GM19324 (cell line): ENCODE measurements at regions not wholly inside any gene's neighbourhood (a gene's known extent, or its start where the extent isn't known, plus 50 kb on each side); places are given as distances from the start of the nearest gene placed in this dataset.
A peak's percentile ranks its signal among the peaks of the same experiment; 100 is the strongest.

ENCODE experiments used
- ATAC-seq: cut with Tn5 transposase; IDR thresholded peaks from one replicate; pipeline ENCODE4 v1.9.1; 2021; ENCODE audit warnings: mild to moderate bottlenecking, moderate library complexity; ENCODE audit not compliant: unreplicated experiment, low FRiP score

DNA sequence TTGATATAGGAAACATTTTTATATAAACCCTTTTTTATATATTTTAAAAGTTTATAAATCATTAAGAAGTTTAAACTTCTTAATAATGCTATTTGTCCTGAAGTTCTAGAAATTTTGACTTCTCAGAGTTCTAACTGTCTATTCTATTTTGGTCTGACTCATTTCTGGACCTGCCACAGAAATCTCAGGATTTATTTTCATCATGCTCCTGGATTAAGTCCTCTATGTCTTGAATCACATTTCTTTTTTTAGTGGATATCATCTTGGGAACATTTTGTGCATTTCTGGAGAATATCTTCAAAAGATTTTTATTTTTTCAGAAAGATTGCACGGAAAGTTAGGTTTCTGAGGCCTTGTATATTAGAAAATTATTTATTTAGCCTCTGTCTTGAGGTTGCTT is 289.1 kb downstream of the NDFIP2 start:
- ATAC-seq = no peak

- ATAC-seq = no peak
Observed at GRCh38 chr13:79767126-79767525, 286.2 kb downstream of the NDFIP2 start.

GRCh38 chr13:79765331-79765730 is 284.4 kb downstream of the NDFIP2 start:
- ATAC-seq = no peak

DNA sequence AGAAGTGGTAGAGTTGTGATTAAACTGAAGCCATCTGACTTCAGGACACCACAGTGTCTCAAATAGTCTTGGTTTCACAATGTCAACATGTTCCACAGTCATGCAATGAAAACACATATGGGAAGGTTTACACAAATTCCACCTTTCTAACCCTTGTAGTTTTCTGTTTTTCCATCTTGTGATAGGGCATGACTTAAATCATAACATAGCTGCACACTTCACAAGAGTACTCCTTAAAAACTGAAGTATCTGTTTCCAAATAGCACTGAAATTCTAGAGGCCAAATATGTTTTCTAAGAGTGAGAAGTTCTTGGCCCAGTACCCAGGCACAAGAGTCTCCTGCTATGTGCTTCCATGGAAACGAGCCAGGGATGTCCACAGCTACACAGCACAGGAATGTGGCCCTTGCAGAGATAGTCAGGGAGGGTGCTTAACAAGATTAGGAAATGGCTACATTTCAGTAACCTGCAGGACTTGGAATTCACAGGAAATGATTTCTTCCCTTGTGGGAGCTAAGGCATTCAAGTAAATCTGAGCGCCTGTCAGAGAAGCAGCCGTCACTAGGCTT is 269.1 kb downstream of the NDFIP2 start:
- ATAC-seq = no peak

- ATAC-seq = no peak
Observed at GRCh38 chr13:79749566-79749965, 268.6 kb downstream of the NDFIP2 start.

DNA sequence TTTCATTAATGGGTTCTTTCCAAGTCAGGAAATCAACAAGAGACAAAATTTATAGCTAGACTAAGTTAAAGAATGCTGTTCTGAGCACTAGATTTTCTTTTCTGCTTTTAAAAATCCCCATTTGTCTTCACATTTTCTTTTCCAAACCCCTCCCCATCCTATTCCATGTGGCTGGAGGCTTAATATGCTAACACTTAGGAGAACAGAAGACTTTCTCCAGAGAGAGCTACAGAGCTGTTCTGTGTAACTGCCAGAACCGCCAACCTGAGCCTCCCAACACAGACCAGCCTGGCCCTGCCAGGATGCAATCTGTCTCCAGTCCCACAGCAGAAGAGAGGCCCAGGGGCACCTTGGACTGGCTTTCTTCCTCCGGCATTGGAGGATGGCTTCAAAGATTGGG is 264.1 kb downstream of the NDFIP2 start:
- no peak for ATAC-seq

DNA sequence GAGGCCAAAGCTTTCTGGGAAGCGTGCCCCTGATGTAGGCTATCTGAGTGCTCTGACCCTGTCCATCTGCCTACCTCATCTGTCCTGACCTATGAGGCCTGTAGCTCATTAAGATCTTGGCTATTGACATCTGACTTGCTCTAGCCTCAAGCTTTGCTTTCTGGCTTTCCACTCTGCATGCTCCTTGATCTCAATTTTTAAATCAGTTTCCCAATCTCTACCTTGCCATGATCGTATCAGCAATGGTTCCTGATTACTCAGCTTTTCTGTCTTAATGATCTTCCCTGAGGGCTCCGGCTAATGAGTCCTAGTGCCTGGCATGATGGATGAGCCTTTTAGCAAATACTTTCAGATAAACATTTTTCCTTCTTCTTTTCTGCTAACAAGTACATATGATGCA is 262.0 kb downstream of the NDFIP2 start:
- no peak for ATAC-seq

GRCh38 chr13:79740991-79741390 is 260.0 kb downstream of the NDFIP2 start:
- ATAC-seq = no peak

- ATAC-seq = no peak
Observed at GRCh38 chr13:79736356-79736755, 255.4 kb downstream of the NDFIP2 start.

DNA sequence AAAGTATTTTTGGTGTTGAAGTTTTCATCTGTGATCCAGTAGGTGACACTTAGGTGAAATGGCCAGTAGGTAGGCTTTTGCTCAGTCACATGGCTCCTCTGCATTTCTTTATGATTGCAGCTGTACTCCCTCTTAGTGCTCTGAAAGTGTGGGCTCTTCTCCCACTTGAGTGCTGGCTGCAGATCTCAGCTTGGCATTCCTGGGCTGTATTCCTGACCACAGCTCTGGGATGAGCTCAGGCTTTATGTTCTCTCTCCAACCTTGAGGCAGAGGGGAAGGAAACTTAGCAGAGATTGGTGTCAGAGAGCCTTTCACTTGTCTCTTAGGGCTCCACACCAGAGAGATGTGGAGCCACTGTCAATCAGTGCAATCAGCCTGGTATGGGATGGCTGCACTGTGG is 254.3 kb downstream of the NDFIP2 start:
- no peak for ATAC-seq

DNA sequence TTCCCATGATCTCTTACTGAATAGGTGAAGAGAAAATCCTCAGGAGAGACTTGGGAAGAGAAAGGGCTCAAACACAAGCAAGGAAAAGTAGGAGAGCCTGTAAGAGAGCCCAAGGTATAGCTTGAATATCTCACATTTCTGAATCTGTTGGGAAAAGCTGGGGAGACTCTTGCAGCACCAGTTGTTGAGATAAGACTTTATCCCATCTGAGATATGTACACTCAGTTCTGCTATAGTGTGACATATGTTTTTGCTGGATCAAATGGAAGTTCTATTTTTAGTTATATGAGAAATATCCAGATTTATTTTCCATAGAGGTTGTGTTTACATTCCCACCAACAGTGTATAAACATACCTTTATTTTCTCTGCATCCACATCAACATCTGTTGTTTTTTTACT is 246.1 kb downstream of the NDFIP2 start:
- ATAC-seq = no peak

GRCh38 chr13:79725841-79726240 is 244.9 kb downstream of the NDFIP2 start:
- ATAC-seq = no peak

DNA sequence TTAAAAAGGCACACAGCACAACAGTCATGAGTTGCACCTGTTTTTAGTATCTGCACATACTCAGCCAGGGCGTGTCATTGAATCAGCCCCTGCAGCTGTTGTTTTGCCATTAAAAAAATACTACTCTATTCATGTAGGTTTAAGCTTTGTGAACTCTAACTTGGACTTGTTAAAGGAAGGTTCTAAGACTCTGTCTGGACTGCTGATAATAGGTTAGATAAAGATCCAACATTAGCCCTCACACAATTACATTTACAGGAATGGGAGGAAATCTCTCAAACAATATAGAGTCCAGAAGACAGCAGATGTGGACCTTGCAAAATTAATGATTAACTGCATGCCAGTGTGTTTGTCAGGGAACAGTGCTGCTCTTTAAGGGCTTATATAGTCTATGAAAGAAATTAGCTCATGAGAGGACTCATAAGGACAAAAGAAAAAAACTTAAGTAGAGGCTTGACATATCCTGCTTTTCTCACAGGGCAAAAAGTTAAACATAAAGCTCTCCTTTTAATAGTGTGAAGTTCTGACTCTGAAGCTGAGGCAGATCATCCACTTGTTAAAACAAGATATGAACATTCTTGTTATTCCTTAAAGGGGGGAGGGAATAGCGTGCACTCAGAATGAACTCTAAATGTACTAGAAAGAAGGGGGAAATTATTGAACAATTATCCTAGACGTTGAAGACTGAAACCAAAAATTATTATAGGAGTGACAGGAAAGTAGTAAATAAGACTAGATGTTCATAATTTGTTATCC is 243.6 kb downstream of the NDFIP2 start:
- ATAC-seq = no peak

DNA sequence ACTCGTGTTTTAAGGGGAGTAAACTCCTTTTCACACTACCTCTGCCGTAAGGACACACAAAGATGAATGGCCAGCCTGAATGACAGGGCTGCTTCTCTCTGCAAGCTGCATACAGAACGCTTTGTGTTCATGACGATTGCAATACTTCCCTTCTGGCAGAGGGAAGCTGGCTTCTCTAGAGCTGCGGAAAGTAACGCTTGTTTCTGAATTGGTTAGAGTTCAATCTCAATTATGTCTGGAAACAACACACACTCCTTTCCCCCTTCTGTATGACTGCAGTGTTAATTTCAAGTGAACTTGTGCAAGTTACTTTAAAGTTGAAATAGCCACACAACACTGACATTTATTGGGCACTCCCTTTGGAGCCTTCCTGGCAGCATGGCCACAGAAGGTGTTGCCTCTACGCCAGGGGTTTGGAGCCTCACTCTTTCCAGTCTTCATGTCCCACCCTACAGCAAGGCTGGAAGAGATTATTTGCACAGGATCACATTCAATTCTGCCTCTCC is 242.6 kb downstream of the NDFIP2 start:
- ATAC-seq = no peak

GRCh38 chr13:79722885-79723445 is 242.0 kb downstream of the NDFIP2 start:
- no peak for ATAC-seq

- no peak for ATAC-seq
Observed at GRCh38 chr13:79716191-79716590, 235.2 kb downstream of the NDFIP2 start.

- no peak for ATAC-seq
Observed at GRCh38 chr13:79711631-79712030, 230.7 kb downstream of the NDFIP2 start.

DNA sequence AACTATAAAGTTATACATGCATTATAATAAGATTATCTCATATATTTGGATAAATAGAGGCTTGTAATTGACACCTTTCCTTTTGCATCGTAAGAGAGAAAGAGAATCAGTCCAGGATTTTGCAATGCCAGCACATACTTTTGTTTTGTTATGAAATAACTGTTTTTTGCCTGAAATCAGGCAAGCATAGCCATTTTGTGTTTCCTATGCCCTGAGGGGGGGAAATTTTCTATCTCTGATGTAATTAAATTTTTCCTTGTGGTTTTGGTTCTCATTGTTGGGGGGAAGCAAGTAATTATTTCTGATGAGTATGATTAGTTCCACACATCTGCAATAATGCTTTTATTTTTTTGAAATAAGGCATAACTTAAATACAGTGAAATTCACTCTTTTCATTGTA is 229.4 kb downstream of the NDFIP2 start:
- ATAC-seq = no peak

- no peak for ATAC-seq
Observed at GRCh38 chr13:79709471-79709870, 228.5 kb downstream of the NDFIP2 start.

- peak; percentile 60 for ATAC-seq
Observed at GRCh38 chr13:79703772-79704171, 222.8 kb downstream of the NDFIP2 start.

DNA sequence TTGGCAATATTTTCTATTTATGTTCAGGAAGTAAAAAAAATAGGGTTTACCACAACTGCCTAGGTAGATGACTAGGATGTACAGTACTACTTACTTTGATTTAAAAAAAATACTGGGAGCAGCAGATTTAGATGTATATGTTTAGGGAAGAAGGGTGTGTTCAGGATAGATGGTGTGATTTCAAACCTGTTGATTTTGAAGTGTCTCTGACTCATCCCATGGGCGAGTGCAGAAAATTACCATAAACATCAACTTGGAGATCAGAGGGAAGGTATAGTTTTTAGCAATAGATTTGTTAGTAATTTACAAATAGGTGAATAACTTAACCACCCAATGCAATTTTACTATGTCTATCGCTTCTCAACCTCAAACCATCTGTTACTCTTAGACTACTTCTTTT is 214.8 kb downstream of the NDFIP2 start:
- ATAC-seq = no peak

GRCh38 chr13:79692846-79693245 is 211.9 kb downstream of the NDFIP2 start:
- ATAC-seq = no peak
